GM12865 (cell line): ENCODE measurements at regions not wholly inside any gene's neighbourhood (a gene's known extent, or its start where the extent isn't known, plus 50 kb on each side); places are given as distances from the start of the nearest gene placed in this dataset.

Experiments
- DNase-seq: peaks from one replicate; pipeline ENCODE4 v3.0.0; 2010; ENCODE audit warnings: low read depth
- H3K4me3 ChIP-seq: 2 replicates; pipeline ENCODE4 v1.5.1; 2011; ENCODE audit warnings: mild to moderate bottlenecking, low read depth, low read length, control low read depth
- CTCF ChIP-seq: IDR thresholded peaks from 2 replicates; pipeline ENCODE4 v1.5.1; 2011; ENCODE audit warnings: low read length, control low read depth, low read depth, inconsistent platforms; ENCODE audit not compliant: insufficient read depth; ENCODE audit errors: missing control alignments

- H3K4me3 ChIP-seq = no peak overlapping the region
- DNase-seq = no peak
- no peak for TF ChIP-seq CTCF
These were observed 739.6 kb upstream of the SLIT2 start for GRCh38 chr4:19512086-19512485.

DNA sequence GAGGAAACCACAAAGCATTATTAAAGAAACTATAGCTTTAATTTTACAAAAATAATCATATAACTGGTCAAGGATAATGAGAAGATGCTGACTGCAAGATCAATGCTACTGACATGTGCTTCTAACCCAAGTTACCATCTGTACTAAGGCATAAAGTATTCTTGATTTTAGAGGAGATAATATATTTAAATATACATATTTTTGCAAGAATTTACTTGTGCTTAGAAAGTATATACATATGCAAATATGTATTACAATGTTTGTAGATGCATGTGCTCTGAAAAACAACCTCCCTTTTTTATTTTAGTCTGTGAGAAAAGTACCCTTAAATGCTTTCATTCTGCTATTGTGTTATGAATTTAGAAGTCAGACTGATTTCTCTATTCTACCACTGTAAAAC, 740.7 kb upstream of the SLIT2 start:
- no peak for DNase-seq
- no peak for TF ChIP-seq CTCF
- H3K4me3 ChIP-seq = no peak overlapping the region

DNA sequence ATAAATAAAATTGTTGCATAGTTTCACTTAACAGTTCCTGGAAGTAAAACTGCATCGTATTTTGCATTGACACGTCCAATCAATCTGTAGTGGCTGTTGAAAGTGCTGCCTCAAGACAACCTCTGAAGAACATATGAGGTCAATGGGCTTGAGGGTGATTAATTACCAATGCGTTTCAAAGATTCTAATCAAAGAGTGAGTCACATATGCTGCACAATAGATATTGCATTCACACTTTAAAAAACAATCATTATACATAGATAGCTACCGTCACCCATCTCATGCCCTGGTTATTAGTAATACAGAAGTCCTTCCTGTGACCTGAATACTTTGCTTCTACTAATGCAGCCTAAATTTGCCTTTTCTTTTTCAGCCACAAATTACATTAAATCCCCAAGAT, 743.3 kb upstream of the SLIT2 start:
- no peak for DNase-seq
- no peak overlapping the region for H3K4me3 ChIP-seq
- TF ChIP-seq CTCF = no peak

GRCh38 chr4:19497705-19498104, 754.0 kb upstream of the SLIT2 start:
- TF ChIP-seq CTCF = no peak
- no peak for DNase-seq
- H3K4me3 ChIP-seq = no peak overlapping the region

GRCh38 chr4:19496756-19497155, 754.9 kb upstream of the SLIT2 start:
- TF ChIP-seq CTCF = no peak
- no peak overlapping the region for H3K4me3 ChIP-seq
- DNase-seq = no peak

- no peak overlapping the region for H3K4me3 ChIP-seq
- DNase-seq = no peak
- TF ChIP-seq CTCF = no peak
These were observed 756.7 kb upstream of the SLIT2 start for GRCh38 chr4:19494961-19495360.

GRCh38 chr4:19492606-19493005, 759.1 kb upstream of the SLIT2 start:
- no peak overlapping the region for H3K4me3 ChIP-seq
- DNase-seq = no peak
- no peak for TF ChIP-seq CTCF
